Fibroblast of mammary gland (primary cell): ENCODE measurements at regions not wholly inside any gene's neighbourhood (a gene's known extent, or its start where the extent isn't known, plus 50 kb on each side); places are given as distances from the start of the nearest gene placed in this dataset.

Experiments
- DNase-seq: peaks from one replicate; pipeline ENCODE4 v3.0.0-alpha.2; 2010; ENCODE audit warnings: low read depth
- H3K4me3 ChIP-seq: 2 replicates; pipeline ENCODE4 v1.5.1; 2011; ENCODE audit warnings: low read depth, mild to moderate bottlenecking, low read length, moderate library complexity; ENCODE audit not compliant: control insufficient read depth
- TF ChIP-seq, protein P1 (sequence below): conservative IDR thresholded peaks from 2 replicates; pipeline ENCODE4 v1.5.1; 2011; ENCODE audit warnings: low read depth, low read length, inconsistent platforms; ENCODE audit not compliant: control insufficient read depth, insufficient read depth

DNA sequence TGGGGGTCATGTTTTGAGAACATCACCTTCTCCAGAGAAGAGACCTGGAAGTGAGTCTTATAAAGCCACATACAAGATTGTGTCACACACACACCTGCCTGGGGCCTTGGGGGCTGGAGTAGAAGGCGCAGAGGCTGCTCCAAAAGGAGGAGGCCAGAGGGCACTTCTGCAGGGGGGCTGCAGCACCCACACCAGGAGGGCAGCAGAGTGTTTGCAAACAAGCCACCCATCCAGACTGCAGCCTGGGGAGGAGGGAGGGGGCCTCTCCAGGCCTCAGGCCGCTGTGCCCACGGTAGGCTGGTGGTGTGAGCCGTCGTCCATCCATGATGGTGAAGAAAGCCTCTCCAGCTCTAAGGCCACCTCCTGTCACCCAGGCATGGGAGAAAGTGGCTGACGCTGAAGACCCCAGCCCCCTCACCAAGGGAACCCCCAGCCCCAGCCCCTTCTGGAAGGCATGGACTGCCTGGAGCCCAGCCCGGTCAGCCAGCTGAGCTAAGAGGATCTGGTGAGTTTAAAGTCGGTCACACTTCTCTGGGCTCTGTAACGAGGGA lies 77.5 kb downstream of the FOXL3 start:
- TF ChIP-seq, protein P1, sequence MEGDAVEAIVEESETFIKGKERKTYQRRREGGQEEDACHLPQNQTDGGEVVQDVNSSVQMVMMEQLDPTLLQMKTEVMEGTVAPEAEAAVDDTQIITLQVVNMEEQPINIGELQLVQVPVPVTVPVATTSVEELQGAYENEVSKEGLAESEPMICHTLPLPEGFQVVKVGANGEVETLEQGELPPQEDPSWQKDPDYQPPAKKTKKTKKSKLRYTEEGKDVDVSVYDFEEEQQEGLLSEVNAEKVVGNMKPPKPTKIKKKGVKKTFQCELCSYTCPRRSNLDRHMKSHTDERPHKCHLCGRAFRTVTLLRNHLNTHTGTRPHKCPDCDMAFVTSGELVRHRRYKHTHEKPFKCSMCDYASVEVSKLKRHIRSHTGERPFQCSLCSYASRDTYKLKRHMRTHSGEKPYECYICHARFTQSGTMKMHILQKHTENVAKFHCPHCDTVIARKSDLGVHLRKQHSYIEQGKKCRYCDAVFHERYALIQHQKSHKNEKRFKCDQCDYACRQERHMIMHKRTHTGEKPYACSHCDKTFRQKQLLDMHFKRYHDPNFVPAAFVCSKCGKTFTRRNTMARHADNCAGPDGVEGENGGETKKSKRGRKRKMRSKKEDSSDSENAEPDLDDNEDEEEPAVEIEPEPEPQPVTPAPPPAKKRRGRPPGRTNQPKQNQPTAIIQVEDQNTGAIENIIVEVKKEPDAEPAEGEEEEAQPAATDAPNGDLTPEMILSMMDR, result no peak
- H3K4me3 ChIP-seq, result no peak overlapping the region
- no peak for DNase-seq

DNA sequence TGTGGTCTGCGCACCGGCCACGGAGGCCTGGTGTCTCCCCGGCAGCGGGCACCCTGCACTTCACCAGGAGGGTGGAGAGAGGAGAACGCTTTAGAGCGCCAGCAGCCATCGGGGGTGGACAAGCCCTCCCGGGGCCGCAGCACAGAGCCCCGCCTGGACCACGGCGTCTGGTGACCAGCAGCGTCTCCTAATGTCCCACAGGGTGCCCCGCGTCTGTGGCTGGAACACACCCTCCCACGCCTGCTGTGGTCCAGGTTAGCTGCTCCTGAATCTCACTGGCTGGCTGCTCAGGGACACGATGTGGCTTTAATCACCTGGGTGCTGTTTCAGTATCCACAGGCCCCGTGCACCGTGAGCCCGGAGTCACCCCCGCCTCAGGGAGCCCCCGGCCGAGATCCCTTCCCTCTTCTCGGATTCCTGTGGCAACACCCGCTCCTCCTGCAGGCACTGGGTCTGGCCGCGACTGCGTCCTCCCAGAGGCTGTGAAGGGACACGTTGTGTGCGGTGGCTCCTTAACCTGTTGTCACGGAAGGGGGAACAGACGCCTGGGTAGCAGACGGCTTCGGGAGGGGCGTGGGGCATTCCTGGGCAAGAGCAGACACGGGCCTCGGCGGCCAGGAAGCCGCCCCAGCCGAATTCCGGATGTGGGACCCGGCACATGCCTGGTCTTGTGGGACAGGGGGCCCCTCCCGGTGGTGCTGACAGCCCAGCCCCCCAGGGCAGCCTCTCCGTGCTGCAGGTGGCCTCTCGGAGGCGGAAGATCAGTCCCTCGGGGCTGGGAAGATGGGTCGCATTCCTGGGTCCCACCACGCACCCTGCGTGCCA lies 78.9 kb downstream of the FOXL3 start:
- TF ChIP-seq, protein P1, result no peak
- no peak overlapping the region for H3K4me3 ChIP-seq
- DNase-seq, result no peak

DNA sequence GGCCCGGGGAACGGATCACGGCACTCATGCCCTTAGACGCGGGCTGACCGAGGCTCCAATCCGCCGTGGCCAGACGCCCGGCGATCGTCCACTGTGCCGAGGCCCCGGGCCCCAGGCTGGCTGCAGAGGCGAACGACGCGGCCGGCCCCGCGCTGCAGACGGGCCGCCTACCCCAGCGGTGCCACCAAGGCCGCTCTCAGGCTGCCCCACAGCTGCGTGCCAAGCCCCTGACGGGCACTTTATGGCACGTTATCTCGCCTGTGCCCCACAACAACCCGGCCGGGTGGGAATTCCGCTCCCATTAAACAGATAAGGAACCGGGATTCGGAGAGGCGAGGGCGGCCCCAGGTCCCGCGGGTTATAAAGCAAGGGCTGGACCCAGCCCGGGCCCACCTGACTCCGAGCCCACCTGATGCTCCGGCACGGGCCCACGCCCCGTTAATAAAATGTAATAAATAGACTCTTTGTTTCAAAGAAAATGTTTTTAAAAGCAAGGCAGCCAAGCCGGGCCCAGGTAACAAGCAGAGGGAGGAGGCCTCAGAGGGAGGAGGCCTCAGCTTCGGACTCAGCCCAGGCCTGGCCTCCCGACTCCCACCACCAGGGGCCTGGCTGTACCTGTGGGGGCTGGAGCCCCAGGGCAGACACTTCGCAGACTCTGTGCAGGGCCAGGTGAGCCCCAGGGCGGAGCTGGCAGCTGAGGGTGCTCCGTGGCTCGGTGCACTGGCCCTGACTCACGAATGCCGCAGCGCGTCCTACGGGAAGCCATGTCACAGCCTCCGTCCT lies 79.7 kb downstream of the FOXL3 start:
- TF ChIP-seq, protein P1, result no peak
- DNase-seq, result no peak
- no peak overlapping the region for H3K4me3 ChIP-seq

DNA sequence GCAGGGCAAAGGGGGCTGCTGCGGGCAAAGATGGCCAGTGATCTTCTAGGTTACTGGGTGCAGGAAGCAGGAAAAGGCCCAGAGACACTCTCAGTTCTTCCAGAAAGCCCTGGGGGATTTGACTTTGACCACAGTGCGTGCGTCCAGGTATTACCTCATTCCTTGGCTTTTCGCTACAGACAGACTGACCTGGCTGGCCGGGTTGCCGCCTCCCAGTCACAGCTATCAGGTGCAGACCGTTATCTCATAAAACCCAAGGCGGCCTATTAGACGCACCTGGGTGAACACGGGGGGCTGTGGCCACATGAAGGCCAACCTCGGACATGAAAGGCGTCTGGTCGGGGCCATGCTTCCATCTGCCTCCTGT lies 80.3 kb downstream of the FOXL3 start:
- H3K4me3 ChIP-seq, result no peak overlapping the region
- no peak for DNase-seq
- TF ChIP-seq, protein P1, result no peak

DNA sequence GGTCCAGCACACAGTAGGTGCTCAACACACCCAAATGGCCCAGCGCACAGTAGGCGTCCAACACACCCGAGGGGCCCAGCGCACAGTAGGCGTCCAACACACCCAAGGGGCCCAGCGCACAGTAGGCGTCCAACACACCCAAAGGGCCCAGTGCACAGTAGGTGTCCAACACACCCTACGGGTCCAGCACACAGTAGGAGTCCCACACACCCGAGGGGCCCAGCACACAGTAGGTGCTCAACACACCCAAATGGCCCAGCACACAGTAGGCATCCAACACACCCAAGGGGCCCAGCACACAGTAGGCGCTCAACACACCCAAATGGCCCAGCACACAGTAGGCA lies 80.8 kb downstream of the FOXL3 start:
- DNase-seq, result no peak
- no peak overlapping the region for H3K4me3 ChIP-seq
- TF ChIP-seq, protein P1, result no peak

DNA sequence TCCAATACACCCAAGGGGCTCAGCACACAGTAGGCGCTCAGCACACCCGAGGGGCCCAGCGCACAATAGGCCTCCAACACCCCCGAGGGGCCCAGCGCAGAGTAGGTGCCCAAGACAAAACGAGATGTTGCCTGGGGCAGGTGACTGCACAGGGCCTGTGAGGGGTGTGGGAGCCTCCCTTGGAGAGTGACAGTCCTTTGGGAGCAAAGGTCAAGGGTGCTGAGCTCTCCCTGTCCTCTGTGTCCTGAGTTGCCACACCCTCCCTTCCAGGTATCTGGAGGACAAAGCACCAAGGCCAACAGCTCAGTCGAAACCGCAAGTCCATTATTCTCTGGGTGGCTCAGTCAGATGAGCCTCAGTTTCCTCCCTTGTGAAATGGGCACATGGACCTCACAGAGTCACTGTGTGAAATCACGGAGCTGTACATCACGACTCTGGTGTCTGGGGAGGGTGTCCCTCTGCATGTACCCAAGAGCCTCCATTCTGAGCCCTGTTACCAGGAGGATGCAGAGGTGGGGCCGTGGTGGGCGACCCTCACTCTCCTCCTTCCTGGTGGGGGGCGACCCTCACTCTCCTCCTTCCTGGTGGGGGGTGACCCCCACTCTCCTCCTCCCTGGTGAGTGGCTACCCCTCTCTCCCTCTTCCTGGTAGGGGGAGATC lies 81.3 kb downstream of the FOXL3 start:
- no peak overlapping the region for H3K4me3 ChIP-seq
- no peak for DNase-seq
- TF ChIP-seq, protein P1, result no peak
